ENCODE measurements at regions not wholly inside any gene's neighbourhood (a gene's known extent, or its start where the extent isn't known, plus 50 kb on each side); places are given as distances from the start of the nearest gene placed in this dataset.
"Not testable (repeated sequence)": the region's sequence is repeated elsewhere in the genome, so short reads cannot be mapped to it uniquely, and the experiment has no call there.

DNA sequence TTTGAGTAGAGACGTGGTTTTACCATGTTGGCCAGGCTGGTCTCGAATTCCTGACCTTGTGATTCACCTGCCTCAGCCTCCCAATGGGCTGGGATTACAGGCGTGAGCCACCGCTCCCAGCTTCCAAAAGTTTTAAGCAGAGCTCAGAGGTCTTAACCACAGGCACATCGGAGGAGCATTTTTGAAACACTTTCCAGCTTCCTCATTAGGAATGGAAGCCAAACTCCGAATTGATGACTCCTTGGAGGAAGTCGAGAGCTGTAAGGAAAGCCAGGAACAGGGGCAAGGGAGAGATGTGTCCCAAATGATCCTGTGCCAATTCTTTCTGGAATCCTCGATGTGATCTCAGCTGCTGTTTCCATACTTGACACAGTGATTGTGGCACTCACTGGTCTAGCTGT is 56.2 kb upstream of the CCZ1B start:
- intact Hi-C loops (cut with DNase I); H3K9me3 ChIP-seq; ATAC-seq; H3K4me3 ChIP-seq; H3K27ac ChIP-seq; H3K27me3 ChIP-seq (ENCODE audit: low read depth); H3K4me1 ChIP-seq; H3K36me3 ChIP-seq; DNase-seq: not testable (repeated sequence)

DNA sequence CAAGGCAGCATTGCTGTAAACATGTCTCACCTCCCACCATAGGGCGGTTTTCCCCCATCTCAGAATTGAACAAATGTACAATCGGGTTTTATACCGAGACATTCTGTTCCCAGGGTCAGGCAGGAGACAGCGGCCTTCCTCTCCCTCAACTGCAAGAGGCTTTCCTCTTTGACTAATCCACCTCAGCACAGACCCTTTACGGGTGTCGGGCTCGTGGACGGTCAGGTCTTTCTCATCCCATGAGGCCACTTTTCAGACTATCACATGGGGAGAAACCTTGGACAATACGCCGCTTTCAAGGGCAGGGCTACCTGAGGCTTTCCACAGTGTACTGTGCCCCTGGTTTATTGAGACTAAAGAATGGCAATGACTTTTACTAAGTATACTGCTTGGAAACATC is 57.7 kb upstream of the CCZ1B start:
- DNase-seq; intact Hi-C loops (cut with DNase I); ATAC-seq: not testable (repeated sequence)

DNA sequence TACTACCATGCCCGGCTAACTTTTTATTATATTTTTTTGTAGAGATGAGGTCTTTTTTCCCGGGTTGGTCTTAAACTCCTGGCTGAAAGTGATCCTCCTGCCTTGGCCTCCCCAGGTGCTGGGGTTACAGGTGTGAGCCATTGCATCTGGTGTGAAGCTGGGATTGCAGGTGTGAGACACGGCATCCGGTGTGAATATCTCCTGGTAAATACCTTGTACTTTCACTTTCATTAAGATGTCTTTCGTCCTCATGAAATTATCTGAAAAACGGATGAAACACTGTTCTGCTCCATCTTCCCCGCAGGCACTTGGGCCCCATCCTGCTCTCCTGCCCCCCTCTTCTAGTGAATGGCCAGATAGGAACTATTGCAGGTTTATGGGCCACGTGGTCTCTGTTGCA is 60.1 kb upstream of the CCZ1B start:
- no peak for ATAC-seq
- intact Hi-C loops (cut with DNase I): no loop called here
- H3K36me3 ChIP-seq: no peaks in the 10 kb centered on the region

More for the DNA sequence above, 57.7 kb upstream of the CCZ1B start:
- not testable (repeated sequence) for H3K4me1 ChIP-seq; H3K27ac ChIP-seq; H3K4me3 ChIP-seq; H3K27me3 ChIP-seq (ENCODE audit: low read depth); H3K9me3 ChIP-seq; H3K36me3 ChIP-seq

DNA sequence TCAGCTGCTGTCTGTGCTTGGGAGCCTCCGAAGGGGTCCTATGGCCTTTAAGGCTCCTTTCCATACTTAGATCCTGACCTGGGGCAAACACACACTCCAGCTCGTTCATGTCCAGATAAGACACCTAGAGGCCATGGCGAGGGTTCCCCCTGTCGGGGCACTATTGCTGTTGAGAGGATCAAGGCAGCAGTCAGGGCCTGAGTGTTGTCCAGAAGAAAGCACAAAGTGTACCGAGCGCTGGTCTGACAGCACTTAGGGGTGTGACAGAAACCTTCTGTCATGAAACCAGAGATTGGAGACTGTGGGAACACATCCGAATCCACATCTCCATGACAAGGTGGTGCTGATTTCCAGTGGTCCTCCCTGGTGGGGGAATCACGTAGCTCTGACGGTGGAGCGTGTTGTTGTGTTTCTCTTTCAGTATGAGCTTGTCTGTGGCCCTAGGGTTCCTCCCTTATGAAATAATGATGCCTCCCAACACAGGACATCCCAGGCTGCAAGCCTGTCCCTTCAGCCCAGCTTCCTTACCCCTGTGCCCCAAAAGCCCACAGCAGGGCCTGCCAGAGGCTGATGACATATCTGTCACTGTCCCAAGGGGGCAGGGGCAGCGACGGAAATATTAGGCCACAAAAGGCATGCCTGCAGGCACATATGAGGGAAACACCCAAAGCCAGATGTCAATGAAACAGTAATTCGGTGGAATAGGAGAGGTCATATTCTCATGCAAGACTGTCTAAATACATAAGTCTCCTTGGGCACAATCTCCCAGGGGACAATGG is 62.4 kb upstream of the CCZ1B start:
- H3K27ac ChIP-seq; H3K4me1 ChIP-seq; H3K36me3 ChIP-seq; ATAC-seq; H3K27me3 ChIP-seq (ENCODE audit: low read depth); H3K9me3 ChIP-seq; intact Hi-C loops (cut with DNase I); DNase-seq; H3K4me3 ChIP-seq: not testable (repeated sequence)

More for the DNA sequence above, 60.1 kb upstream of the CCZ1B start:
- Histone ChIP-seq H3K9me3 (no peaks in the 10 kb centered on the region), H3K4me1 (no peaks in the 10 kb centered on the region), H3K4me3 (no peak overlapping the region), H3K27me3 (ENCODE audit: low read depth) (no peaks in the 10 kb centered on the region), H3K27ac (no peak overlapping the region)
- DNase-seq: no peak
- TF ChIP-seq, protein P1, sequence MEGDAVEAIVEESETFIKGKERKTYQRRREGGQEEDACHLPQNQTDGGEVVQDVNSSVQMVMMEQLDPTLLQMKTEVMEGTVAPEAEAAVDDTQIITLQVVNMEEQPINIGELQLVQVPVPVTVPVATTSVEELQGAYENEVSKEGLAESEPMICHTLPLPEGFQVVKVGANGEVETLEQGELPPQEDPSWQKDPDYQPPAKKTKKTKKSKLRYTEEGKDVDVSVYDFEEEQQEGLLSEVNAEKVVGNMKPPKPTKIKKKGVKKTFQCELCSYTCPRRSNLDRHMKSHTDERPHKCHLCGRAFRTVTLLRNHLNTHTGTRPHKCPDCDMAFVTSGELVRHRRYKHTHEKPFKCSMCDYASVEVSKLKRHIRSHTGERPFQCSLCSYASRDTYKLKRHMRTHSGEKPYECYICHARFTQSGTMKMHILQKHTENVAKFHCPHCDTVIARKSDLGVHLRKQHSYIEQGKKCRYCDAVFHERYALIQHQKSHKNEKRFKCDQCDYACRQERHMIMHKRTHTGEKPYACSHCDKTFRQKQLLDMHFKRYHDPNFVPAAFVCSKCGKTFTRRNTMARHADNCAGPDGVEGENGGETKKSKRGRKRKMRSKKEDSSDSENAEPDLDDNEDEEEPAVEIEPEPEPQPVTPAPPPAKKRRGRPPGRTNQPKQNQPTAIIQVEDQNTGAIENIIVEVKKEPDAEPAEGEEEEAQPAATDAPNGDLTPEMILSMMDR (IDR thresholded peaks at IDR 0.05): no peak

DNA sequence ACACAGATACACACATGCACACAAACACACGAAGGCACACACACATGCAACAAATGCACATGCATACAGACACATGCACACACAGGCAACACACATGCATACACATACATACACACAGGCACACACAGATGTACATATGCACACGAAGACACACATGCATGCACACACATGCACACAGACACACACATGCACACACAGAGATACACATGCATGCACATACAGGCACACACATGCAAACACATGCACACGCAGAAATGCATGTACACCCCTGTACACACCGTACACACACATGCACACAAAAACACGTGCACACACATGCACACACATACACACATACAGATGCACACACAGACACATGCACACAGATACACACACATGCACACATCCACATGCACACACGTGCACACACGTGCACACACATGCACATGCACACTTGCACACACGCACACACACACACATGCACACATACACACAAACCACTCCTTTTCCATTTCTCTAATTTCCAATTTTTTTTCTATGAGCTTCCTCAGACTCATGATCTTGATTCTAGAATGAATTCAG is 63.3 kb upstream of the CCZ1B start:
- intact Hi-C loops (cut with DNase I): no loop called here
- H3K27me3 ChIP-seq (ENCODE audit: low read depth): no peaks in the 10 kb centered on the region
- H3K9me3 ChIP-seq: no peaks in the 10 kb centered on the region
- DNase-seq: no peak
- H3K27ac ChIP-seq: no peak overlapping the region
- TF ChIP-seq, protein P1 (IDR thresholded peaks at IDR 0.05): no peak
- H3K36me3 ChIP-seq: no peaks in the 10 kb centered on the region
- H3K4me3 ChIP-seq: no peak overlapping the region
- no peaks in the 10 kb centered on the region for H3K4me1 ChIP-seq
- ATAC-seq: no peak

DNA sequence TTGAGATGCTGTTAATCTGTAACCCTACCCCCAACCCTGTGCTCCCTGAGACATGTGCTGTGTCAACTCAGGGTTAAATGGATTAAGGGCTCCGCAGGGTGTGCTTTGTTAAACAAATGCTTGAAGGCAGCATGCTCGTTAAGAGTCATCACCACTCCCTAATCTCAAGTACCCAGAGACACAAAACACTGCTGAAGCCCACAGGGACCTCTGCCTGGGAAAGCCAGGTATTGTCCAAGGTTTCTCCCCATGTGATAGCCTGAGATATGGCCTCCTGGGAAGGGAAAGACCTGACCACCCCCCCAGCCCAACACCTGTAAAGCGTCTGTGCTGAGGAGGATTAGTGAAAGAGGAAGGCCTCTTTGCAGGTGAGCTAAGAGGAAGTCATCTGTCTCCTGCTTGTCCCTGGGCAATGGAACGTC is 76.0 kb upstream of the CCZ1B start:
- H3K9me3 ChIP-seq; intact Hi-C loops (cut with DNase I); DNase-seq; H3K27me3 ChIP-seq (ENCODE audit: low read depth); H3K4me3 ChIP-seq; H3K4me1 ChIP-seq; H3K27ac ChIP-seq; H3K36me3 ChIP-seq; ATAC-seq: not testable (repeated sequence)

DNA sequence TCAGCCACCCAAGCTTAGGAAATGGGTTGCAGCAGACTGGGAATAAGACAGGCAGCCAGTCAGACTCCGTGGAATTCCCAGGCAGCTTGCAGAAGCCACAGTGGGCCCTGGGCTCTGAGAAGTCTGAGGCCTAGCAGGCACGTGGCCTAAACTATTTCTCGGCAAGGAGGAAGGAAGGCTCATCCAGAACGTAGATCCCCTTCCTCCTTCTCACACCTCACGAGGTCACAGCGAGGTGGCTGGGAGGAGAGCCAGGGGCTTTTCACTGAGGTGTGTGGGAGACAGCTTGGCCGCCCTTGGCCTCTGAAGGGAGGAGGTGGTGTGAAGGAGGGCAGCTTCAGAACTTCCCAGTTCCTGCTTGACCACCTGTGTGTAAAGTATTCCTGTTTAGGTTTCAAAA is 77.2 kb upstream of the CCZ1B start:
- H3K4me1 ChIP-seq; H3K9me3 ChIP-seq; DNase-seq; H3K27ac ChIP-seq; H3K4me3 ChIP-seq; H3K27me3 ChIP-seq (ENCODE audit: low read depth); ATAC-seq; intact Hi-C loops (cut with DNase I); H3K36me3 ChIP-seq: not testable (repeated sequence)

DNA sequence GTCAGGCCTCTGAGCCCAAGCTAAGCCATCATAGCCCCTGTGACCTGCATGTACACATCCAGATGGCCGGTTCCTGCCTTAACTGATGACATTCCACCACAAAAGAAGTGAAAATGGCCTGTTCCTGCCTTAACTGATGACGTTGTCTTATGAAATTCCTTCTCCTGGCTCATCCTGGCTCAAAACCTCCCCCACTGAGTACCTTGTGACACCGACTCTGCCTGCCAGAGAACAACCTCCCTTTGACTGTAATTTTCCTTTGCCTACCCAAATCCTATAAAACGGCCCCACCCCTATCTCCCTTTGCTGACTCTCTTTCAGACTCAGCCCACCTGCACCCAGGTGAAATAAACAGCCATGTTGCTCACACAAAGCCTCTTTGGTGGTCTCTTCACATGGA is 77.7 kb upstream of the CCZ1B start:
- intact Hi-C loops (cut with DNase I); ATAC-seq; H3K9me3 ChIP-seq: not testable (repeated sequence)

More for the DNA sequence above, 77.7 kb upstream of the CCZ1B start:
- H3K27me3 ChIP-seq (ENCODE audit: low read depth); DNase-seq; H3K4me1 ChIP-seq; H3K36me3 ChIP-seq; H3K4me3 ChIP-seq; H3K27ac ChIP-seq: not testable (repeated sequence)

Measured in lower lobe of right lung (tissue), 2 donors.